DND-41 (cell line): ENCODE measurements at regions not wholly inside any gene's neighbourhood (a gene's known extent, or its start where the extent isn't known, plus 50 kb on each side); places are given as distances from the start of the nearest gene placed in this dataset.

Experiments
- ATAC-seq: fragments of 200-7000 bp; cut with Tn5 transposase; 3 replicates; pipeline ENCODE4 v1.9.1; 2021; ENCODE audit warnings: low read depth; ENCODE audit not compliant: insufficient read depth
- DNase-seq: peaks from one replicate; pipeline ENCODE4 v3.0.0-alpha.2; 2020
- H2AFZ ChIP-seq: 2 replicates; pipeline ENCODE4 v1.6.0; 2012; ENCODE audit warnings: low read depth, low read length
- H3K27ac ChIP-seq: 2 replicates; pipeline ENCODE4 v1.5.1; 2012; ENCODE audit warnings: low read length, inconsistent platforms
- H3K27me3 ChIP-seq: fragments of 200-600 bp; sonication (generic); 2 replicates; pipeline ENCODE4 v1.6.0; 2012; ENCODE audit warnings: low read length, mild to moderate bottlenecking, inconsistent platforms; ENCODE audit not compliant: insufficient read depth, poor library complexity
- H3K36me3 ChIP-seq: 2 replicates; pipeline ENCODE4 v1.5.1; 2012; ENCODE audit warnings: low read length, inconsistent platforms; ENCODE audit not compliant: insufficient read depth
- H3K4me1 ChIP-seq: 2 replicates; pipeline ENCODE4 v1.5.1; 2012; ENCODE audit warnings: mild to moderate bottlenecking, low read length; ENCODE audit not compliant: insufficient read depth
- H3K4me2 ChIP-seq: 2 replicates; pipeline ENCODE4 v1.6.0; 2012; ENCODE audit warnings: mild to moderate bottlenecking, moderate library complexity, low read length, inconsistent platforms; ENCODE audit not compliant: insufficient read depth
- H3K4me3 ChIP-seq, 2 experiments: fragments of 200-600 bp in 1 of 2; shearing (Covaris generic) in 1 of 2; 2 replicates each; pipeline ENCODE4 v1.5.1; 2012 to 2016; ENCODE audit warnings: inconsistent platforms in 2 of 2, low read length in 2 of 2, mild to moderate bottlenecking in 2 of 2, low read depth in 1 of 2, moderate library complexity in 1 of 2
- H3K79me2 ChIP-seq: 2 replicates; pipeline ENCODE4 v1.6.0; 2012; ENCODE audit warnings: low read length, inconsistent platforms; ENCODE audit not compliant: insufficient read depth
- H3K9ac ChIP-seq: 2 replicates; pipeline ENCODE4 v1.6.0; 2012; ENCODE audit warnings: low read depth, mild to moderate bottlenecking, inconsistent platforms, low read length, moderate library complexity
- H3K9me3 ChIP-seq: 2 replicates; pipeline ENCODE4 v1.5.1; 2012; ENCODE audit warnings: low read length, moderate library complexity, mild to moderate bottlenecking, inconsistent platforms; ENCODE audit not compliant: insufficient read depth, severe bottlenecking
- H4K20me1 ChIP-seq: 2 replicates; pipeline ENCODE4 v1.6.0; 2012; ENCODE audit warnings: low read length; ENCODE audit not compliant: insufficient read depth
- EZH2 ChIP-seq: IDR thresholded peaks from 3 replicates; pipeline ENCODE4 v1.6.1; 2012; ENCODE audit warnings: borderline replicate concordance, low read depth, mild to moderate bottlenecking, moderate library complexity, low read length, inconsistent platforms; ENCODE audit not compliant: severe bottlenecking
- TF ChIP-seq, protein P1 (sequence below): IDR thresholded peaks from 2 replicates; pipeline ENCODE4 v1.5.1; 2012; ENCODE audit warnings: borderline replicate concordance, low read length, moderate library complexity, mild to moderate bottlenecking; ENCODE audit not compliant: poor library complexity, severe bottlenecking; ENCODE audit errors: extremely low read depth

DNA sequence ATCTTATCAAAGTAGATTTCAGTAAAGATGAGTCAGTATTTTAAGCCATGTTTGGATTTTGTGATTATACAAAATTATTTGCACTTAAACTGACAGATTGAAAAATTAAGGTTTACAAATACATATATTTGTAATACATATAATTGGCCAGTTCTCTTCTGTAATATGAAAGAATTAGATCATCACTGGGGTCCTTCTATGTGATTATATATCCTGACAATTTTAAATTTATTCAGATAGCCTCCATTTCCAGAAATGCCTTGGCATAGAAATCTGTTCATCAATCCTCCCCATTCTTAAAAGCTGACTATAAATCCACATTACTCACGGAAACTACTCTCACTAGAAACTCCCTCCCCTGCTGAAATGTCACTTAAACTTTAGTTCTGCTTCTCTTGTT lies 280.4 kb upstream of the ANXA10 start:
- Histone ChIP-seq H2AFZ (no peak overlapping the region), H3K79me2 (no peaks in the 10 kb centered on the region), H3K27ac (no peak overlapping the region), H3K9me3 (no peaks in the 10 kb centered on the region), H3K36me3 (no peaks in the 10 kb centered on the region), H3K9ac (no peak overlapping the region), H4K20me1 (no peaks in the 10 kb centered on the region), H3K27me3 (no peaks in the 10 kb centered on the region), H3K4me2 (no peak overlapping the region), H3K4me3 (no peak overlapping the region), H3K4me1 (no peaks in the 10 kb centered on the region)
- no peak for DNase-seq
- TF ChIP-seq, protein P1, sequence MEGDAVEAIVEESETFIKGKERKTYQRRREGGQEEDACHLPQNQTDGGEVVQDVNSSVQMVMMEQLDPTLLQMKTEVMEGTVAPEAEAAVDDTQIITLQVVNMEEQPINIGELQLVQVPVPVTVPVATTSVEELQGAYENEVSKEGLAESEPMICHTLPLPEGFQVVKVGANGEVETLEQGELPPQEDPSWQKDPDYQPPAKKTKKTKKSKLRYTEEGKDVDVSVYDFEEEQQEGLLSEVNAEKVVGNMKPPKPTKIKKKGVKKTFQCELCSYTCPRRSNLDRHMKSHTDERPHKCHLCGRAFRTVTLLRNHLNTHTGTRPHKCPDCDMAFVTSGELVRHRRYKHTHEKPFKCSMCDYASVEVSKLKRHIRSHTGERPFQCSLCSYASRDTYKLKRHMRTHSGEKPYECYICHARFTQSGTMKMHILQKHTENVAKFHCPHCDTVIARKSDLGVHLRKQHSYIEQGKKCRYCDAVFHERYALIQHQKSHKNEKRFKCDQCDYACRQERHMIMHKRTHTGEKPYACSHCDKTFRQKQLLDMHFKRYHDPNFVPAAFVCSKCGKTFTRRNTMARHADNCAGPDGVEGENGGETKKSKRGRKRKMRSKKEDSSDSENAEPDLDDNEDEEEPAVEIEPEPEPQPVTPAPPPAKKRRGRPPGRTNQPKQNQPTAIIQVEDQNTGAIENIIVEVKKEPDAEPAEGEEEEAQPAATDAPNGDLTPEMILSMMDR, result no peak
- TF ChIP-seq EZH2, result no peak
- ATAC-seq, result no peak

DNA sequence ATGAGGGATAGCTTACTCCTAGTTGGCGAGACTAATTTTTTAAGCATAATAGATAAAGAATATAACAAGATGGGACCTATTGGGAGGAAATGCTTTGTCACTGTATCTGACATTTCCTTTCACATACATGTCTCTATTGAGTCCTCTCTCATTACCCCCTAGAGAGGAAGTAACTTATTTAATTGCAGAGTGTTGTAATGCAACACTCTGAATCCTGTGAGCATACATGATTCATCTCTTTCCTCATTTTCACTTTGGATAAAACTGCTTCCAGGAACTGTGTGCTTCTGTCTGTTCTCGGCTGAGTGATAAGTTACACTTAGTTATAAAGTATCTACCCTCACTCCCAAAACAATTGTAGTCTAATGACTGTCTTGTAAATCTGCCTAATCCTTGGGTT lies 266.1 kb upstream of the ANXA10 start:
- Histone ChIP-seq H3K4me1 (no peaks in the 10 kb centered on the region), H3K4me2 (no peak overlapping the region), H3K27ac (no peak overlapping the region), H4K20me1 (no peaks in the 10 kb centered on the region), H3K4me3 (no peak overlapping the region), H3K79me2 (no peaks in the 10 kb centered on the region), H3K36me3 (no peaks in the 10 kb centered on the region), H2AFZ (no peak overlapping the region), H3K9ac (no peak overlapping the region), H3K27me3 (no peaks in the 10 kb centered on the region), H3K9me3 (no peaks in the 10 kb centered on the region)
- TF ChIP-seq, protein P1, result no peak
- no peak for TF ChIP-seq EZH2
- DNase-seq (no peak), ATAC-seq (no peak)

- no peak for DNase-seq
- Histone ChIP-seq H3K9ac (no peak overlapping the region), H4K20me1 (no peaks in the 10 kb centered on the region), H3K79me2 (no peaks in the 10 kb centered on the region), H3K4me1 (no peaks in the 10 kb centered on the region), H3K27ac (no peak overlapping the region), H3K4me2 (no peak overlapping the region), H2AFZ (no peak overlapping the region), H3K9me3 (no peaks in the 10 kb centered on the region), H3K27me3 (no peaks in the 10 kb centered on the region), H3K36me3 (no peaks in the 10 kb centered on the region), H3K4me3 (no peak overlapping the region)
- no peak for TF ChIP-seq EZH2
- TF ChIP-seq, protein P1, result no peak
- ATAC-seq, result no peak
Observed at GRCh38 chr4:167831855-167832254, 260.5 kb upstream of the ANXA10 start.

DNA sequence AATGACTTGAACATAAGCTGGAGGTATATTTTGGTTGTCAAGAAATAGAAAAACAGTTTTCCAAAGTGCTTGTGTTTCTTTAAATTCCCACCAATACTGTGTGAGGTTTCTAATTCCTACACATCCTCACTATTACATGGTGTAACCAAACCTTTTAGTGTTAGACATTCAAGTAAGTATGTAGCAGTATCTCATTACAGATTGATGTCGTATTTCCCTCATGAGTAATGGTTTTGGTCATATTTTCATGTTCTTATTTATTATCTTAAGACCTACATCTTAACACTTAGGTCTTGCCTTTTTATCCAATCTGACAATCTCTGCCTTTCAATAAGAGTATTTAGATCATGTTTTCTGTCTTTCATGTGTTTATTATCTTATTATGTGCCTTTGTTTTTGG lies 253.7 kb upstream of the ANXA10 start:
- Histone ChIP-seq H3K27me3 (no peaks in the 10 kb centered on the region), H4K20me1 (no peaks in the 10 kb centered on the region), H3K27ac (no peak overlapping the region), H3K36me3 (no peaks in the 10 kb centered on the region), H3K4me3 (no peak overlapping the region), H3K4me1 (no peaks in the 10 kb centered on the region), H3K4me2 (no peak overlapping the region), H2AFZ (no peak overlapping the region), H3K9ac (no peak overlapping the region), H3K9me3 (no peaks in the 10 kb centered on the region), H3K79me2 (no peaks in the 10 kb centered on the region)
- TF ChIP-seq, protein P1, result no peak
- no peak for TF ChIP-seq EZH2
- no peak for ATAC-seq
- DNase-seq, result no peak
